NCI-H510A (cell line): ENCODE measurements at regions not wholly inside any gene's neighbourhood (a gene's known extent, or its start where the extent isn't known, plus 50 kb on each side); places are given as distances from the start of the nearest gene placed in this dataset.

Source experiments
- DNase-seq: peaks from one replicate; lab custom pipeline; 2025; lab: John Stamatoyannopoulos, UW

GRCh38 chr1:184919892-184920291, 54.4 kb downstream of the NIBAN1 start:
- DNase-seq, result no peak

GRCh38 chr1:184915463-184916090, 58.7 kb downstream of the NIBAN1 start:
- DNase-seq, result no peak

GRCh38 chr1:184914149-184914548, 60.2 kb downstream of the NIBAN1 start:
- no peak for DNase-seq

GRCh38 chr1:184912392-184912791, 61.9 kb downstream of the NIBAN1 start:
- no peak for DNase-seq

- no peak for DNase-seq
Measured at GRCh38 chr1:184911830-184912229, 62.5 kb downstream of the NIBAN1 start.

- DNase-seq, result no peak
Measured at GRCh38 chr1:184911103-184911745, 63.1 kb downstream of the NIBAN1 start.

GRCh38 chr1:184910691-184911091, 63.6 kb downstream of the NIBAN1 start:
- DNase-seq, result no peak

GRCh38 chr1:184910005-184910404, 64.3 kb downstream of the NIBAN1 start:
- no peak for DNase-seq

- DNase-seq, result no peak
Measured at GRCh38 chr1:184909019-184909418, 65.3 kb downstream of the NIBAN1 start.

- no peak for DNase-seq
Measured at GRCh38 chr1:184908506-184908905, 65.8 kb downstream of the NIBAN1 start.

- no peak for DNase-seq
Measured at GRCh38 chr1:184907500-184907899, 66.8 kb downstream of the NIBAN1 start.

- DNase-seq, result no peak
Measured at GRCh38 chr1:184906761-184907160, 67.5 kb downstream of the NIBAN1 start.

GRCh38 chr1:184905601-184906322, 68.5 kb downstream of the NIBAN1 start:
- peak; percentile 55 for DNase-seq

GRCh38 chr1:184903111-184903692, 71.1 kb downstream of the NIBAN1 start:
- DNase-seq, result no peak

GRCh38 chr1:184900507-184900906, 73.8 kb downstream of the NIBAN1 start:
- DNase-seq, result no peak

GRCh38 chr1:184896000-184896399, 78.3 kb downstream of the NIBAN1 start:
- no peak for DNase-seq

GRCh38 chr1:184895086-184895485, 79.2 kb downstream of the NIBAN1 start:
- DNase-seq, result no peak

- DNase-seq, result no peak
Measured at GRCh38 chr1:184893695-184894094, 80.6 kb downstream of the NIBAN1 start.

- DNase-seq, result no peak
Measured at GRCh38 chr1:184892116-184892515, 82.2 kb downstream of the NIBAN1 start.

GRCh38 chr1:184891440-184891839, 82.9 kb downstream of the NIBAN1 start:
- no peak for DNase-seq

- no peak for DNase-seq
Measured at GRCh38 chr1:184890539-184890973, 83.8 kb downstream of the NIBAN1 start.

GRCh38 chr1:184889902-184890301, 84.4 kb downstream of the NIBAN1 start:
- no peak for DNase-seq

- DNase-seq, result no peak
Measured at GRCh38 chr1:184889166-184889565, 85.1 kb downstream of the NIBAN1 start.
